Hepatocyte (in vitro differentiated cells): ENCODE measurements at regions not wholly inside any gene's neighbourhood (a gene's known extent, or its start where the extent isn't known, plus 50 kb on each side); places are given as distances from the start of the nearest gene placed in this dataset.

ENCODE experiments used
- DNase-seq: peaks from one replicate; pipeline ENCODE4 v3.0.0-alpha.2; 2016; ENCODE audit warnings: low spot score
- H2AFZ ChIP-seq: fragments of 200-600 bp; sonication (generic); 2 replicates; pipeline ENCODE4 v1.6.0; 2016; ENCODE audit warnings: antibody characterized with exemption, mild to moderate bottlenecking
- H3K27ac ChIP-seq: fragments of 200-600 bp; sonication (generic); 2 replicates; pipeline ENCODE4 v1.5.1; 2016; ENCODE audit warnings: mild to moderate bottlenecking
- H3K27me3 ChIP-seq: fragments of 200-600 bp; sonication (generic); 2 replicates; pipeline ENCODE4 v1.6.1; 2016
- H3K36me3 ChIP-seq: fragments of 200-600 bp; sonication (generic); replicated peaks from 2 replicates; pipeline ENCODE4 v1.5.1; 2016; ENCODE audit warnings: low read depth; ENCODE audit not compliant: insufficient read depth
- H3K4me1 ChIP-seq: fragments of 200-600 bp; sonication (generic); 2 replicates; pipeline ENCODE4 v1.5.1; 2016; ENCODE audit warnings: mild to moderate bottlenecking, moderate library complexity; ENCODE audit not compliant: insufficient read depth
- H3K4me2 ChIP-seq: fragments of 200-600 bp; sonication (generic); 2 replicates; pipeline ENCODE4 v1.6.0; 2016
- H3K4me3 ChIP-seq: fragments of 200-600 bp; sonication (generic); 2 replicates; pipeline ENCODE4 v1.5.1; 2016; ENCODE audit warnings: mild to moderate bottlenecking
- H3K79me2 ChIP-seq: fragments of 200-600 bp; sonication (generic); 2 replicates; pipeline ENCODE4 v1.6.0; 2017; ENCODE audit warnings: mild to moderate bottlenecking
- H3K9me2 ChIP-seq: fragments of 200-600 bp; sonication (generic); replicated peaks from 2 replicates; pipeline ENCODE4 v1.6.0; 2017; ENCODE audit warnings: mild to moderate bottlenecking; ENCODE audit not compliant: insufficient read depth
- H3K9me3 ChIP-seq: fragments of 200-600 bp; sonication (generic); 2 replicates; pipeline ENCODE4 v1.5.1; 2016; ENCODE audit warnings: low read depth, mild to moderate bottlenecking
- H4K20me1 ChIP-seq: fragments of 200-600 bp; sonication (generic); 2 replicates; pipeline ENCODE4 v1.6.0; 2016; ENCODE audit warnings: mild to moderate bottlenecking; ENCODE audit not compliant: insufficient read depth, poor library complexity, severe bottlenecking
- EZH2 ChIP-seq: fragments of 200-600 bp; sonication (generic); IDR thresholded peaks from 2 replicates; pipeline ENCODE4 v1.6.1; 2016; ENCODE audit warnings: antibody characterized with exemption, mild to moderate bottlenecking, borderline replicate concordance
- EZH2phosphoT487 ChIP-seq: fragments of 200-600 bp; sonication (generic); IDR thresholded peaks from one replicate; pipeline ENCODE4 v1.6.1; 2018; ENCODE audit warnings: antibody characterized with exemption, mild to moderate bottlenecking, low read depth, moderate library complexity; ENCODE audit not compliant: unreplicated experiment, severe bottlenecking
- WGBS: methylation state at CpG from one replicate; pipeline ENCODE4 v1.1.6; 2016; ENCODE audit warnings: low lambda C conversion rate; ENCODE audit errors: missing lambda C conversion rate; 5-methylcytosine and 5-hydroxymethylcytosine counted together
- TF ChIP-seq, protein P1 (sequence below): fragments of 200-600 bp; sonication (generic); IDR thresholded peaks from 2 replicates; pipeline ENCODE4 v1.5.1; 2016; ENCODE audit warnings: antibody characterized with exemption, mild to moderate bottlenecking; ENCODE audit not compliant: poor library complexity

GRCh38 chr6:114579486-114579885 is 236.7 kb upstream of the HS3ST5 start:
- Histone ChIP-seq H3K4me1 (no peaks in the 10 kb centered on the region), H2AFZ (no peak overlapping the region), H3K4me2 (no peak overlapping the region), H3K27ac (no peak overlapping the region), H4K20me1 (no peaks in the 10 kb centered on the region), H3K9me2 (no peaks in the 10 kb centered on the region), H3K27me3 (no peaks in the 10 kb centered on the region), H3K36me3 (no peaks in the 10 kb centered on the region), H3K79me2 (no peaks in the 10 kb centered on the region), H3K4me3 (no peak overlapping the region), H3K9me3 (no peaks in the 10 kb centered on the region)
- TF ChIP-seq EZH2phosphoT487: no peak
- TF ChIP-seq, protein P1, sequence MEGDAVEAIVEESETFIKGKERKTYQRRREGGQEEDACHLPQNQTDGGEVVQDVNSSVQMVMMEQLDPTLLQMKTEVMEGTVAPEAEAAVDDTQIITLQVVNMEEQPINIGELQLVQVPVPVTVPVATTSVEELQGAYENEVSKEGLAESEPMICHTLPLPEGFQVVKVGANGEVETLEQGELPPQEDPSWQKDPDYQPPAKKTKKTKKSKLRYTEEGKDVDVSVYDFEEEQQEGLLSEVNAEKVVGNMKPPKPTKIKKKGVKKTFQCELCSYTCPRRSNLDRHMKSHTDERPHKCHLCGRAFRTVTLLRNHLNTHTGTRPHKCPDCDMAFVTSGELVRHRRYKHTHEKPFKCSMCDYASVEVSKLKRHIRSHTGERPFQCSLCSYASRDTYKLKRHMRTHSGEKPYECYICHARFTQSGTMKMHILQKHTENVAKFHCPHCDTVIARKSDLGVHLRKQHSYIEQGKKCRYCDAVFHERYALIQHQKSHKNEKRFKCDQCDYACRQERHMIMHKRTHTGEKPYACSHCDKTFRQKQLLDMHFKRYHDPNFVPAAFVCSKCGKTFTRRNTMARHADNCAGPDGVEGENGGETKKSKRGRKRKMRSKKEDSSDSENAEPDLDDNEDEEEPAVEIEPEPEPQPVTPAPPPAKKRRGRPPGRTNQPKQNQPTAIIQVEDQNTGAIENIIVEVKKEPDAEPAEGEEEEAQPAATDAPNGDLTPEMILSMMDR: no peak
- no peak for DNase-seq

- H3K27me3 ChIP-seq: no peaks in the 10 kb centered on the region
- DNase-seq: no peak
- H3K4me2 ChIP-seq: no peak overlapping the region
- H3K9me2 ChIP-seq: no peaks in the 10 kb centered on the region
- H3K36me3 ChIP-seq: no peaks in the 10 kb centered on the region
- no peaks in the 10 kb centered on the region for H3K4me1 ChIP-seq
- no peaks in the 10 kb centered on the region for H3K79me2 ChIP-seq
- no peaks in the 10 kb centered on the region for H3K9me3 ChIP-seq
- TF ChIP-seq EZH2phosphoT487: no peak
- no peak for TF ChIP-seq EZH2
- TF ChIP-seq, protein P1: no peak
- no peak overlapping the region for H3K4me3 ChIP-seq
- no peak overlapping the region for H3K27ac ChIP-seq
- H4K20me1 ChIP-seq: no peaks in the 10 kb centered on the region
- WGBS: 55% methylated on average over 1 of the region's 1 CpG
- H2AFZ ChIP-seq: no peak overlapping the region
Observed at GRCh38 chr6:114577109-114577508, 234.3 kb upstream of the HS3ST5 start.

GRCh38 chr6:114576330-114576729 is 233.5 kb upstream of the HS3ST5 start:
- Histone ChIP-seq H2AFZ (no peak overlapping the region), H3K27ac (no peak overlapping the region), H3K9me3 (no peaks in the 10 kb centered on the region), H3K9me2 (no peaks in the 10 kb centered on the region), H4K20me1 (no peaks in the 10 kb centered on the region), H3K79me2 (no peaks in the 10 kb centered on the region), H3K4me2 (no peak overlapping the region), H3K4me3 (no peak overlapping the region), H3K27me3 (no peaks in the 10 kb centered on the region), H3K4me1 (no peaks in the 10 kb centered on the region), H3K36me3 (no peaks in the 10 kb centered on the region)
- WGBS: 82% methylated on average over 4 of the region's 4 CpGs
- no peak for DNase-seq
- TF ChIP-seq EZH2 (no peak), EZH2phosphoT487 (no peak)
- TF ChIP-seq, protein P1: no peak

DNA sequence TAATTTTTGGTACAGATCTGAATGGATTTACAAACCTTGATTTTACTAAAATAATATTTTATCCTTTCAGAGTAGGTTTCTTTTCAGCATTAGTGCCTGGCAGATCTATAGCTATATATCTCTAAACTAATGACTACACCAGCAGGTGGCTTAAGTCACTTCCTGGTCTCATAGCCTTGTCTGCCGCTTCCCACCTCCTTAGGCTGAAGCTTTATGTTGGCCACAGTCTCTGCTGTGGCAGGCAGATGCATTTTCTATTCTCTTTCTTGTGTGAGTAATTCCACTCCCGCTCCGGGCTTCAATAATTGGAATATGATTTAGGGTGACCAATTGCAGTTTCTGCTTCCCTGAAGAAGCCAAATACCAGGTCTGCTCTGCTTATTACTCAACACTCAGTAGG is 226.8 kb upstream of the HS3ST5 start:
- Histone ChIP-seq H4K20me1 (no peaks in the 10 kb centered on the region), H3K9me3 (no peaks in the 10 kb centered on the region), H3K36me3 (no peaks in the 10 kb centered on the region), H3K4me2 (no peak overlapping the region), H3K27me3 (no peaks in the 10 kb centered on the region), H3K4me3 (no peak overlapping the region), H3K79me2 (no peaks in the 10 kb centered on the region), H3K27ac (no peak overlapping the region), H3K4me1 (no peaks in the 10 kb centered on the region), H3K9me2 (no peaks in the 10 kb centered on the region), H2AFZ (no peak overlapping the region)
- WGBS: 65% methylated on average over 3 of the region's 3 CpGs
- TF ChIP-seq, protein P1: no peak
- TF ChIP-seq EZH2phosphoT487 (no peak), EZH2 (no peak)
- DNase-seq: no peak
